ENCODE measurements at regions not wholly inside any gene's neighbourhood (a gene's known extent, or its start where the extent isn't known, plus 50 kb on each side); places are given as distances from the start of the nearest gene placed in this dataset.
"Not testable (repeated sequence)": the region's sequence is repeated elsewhere in the genome, so short reads cannot be mapped to it uniquely, and the experiment has no call there.

DNA sequence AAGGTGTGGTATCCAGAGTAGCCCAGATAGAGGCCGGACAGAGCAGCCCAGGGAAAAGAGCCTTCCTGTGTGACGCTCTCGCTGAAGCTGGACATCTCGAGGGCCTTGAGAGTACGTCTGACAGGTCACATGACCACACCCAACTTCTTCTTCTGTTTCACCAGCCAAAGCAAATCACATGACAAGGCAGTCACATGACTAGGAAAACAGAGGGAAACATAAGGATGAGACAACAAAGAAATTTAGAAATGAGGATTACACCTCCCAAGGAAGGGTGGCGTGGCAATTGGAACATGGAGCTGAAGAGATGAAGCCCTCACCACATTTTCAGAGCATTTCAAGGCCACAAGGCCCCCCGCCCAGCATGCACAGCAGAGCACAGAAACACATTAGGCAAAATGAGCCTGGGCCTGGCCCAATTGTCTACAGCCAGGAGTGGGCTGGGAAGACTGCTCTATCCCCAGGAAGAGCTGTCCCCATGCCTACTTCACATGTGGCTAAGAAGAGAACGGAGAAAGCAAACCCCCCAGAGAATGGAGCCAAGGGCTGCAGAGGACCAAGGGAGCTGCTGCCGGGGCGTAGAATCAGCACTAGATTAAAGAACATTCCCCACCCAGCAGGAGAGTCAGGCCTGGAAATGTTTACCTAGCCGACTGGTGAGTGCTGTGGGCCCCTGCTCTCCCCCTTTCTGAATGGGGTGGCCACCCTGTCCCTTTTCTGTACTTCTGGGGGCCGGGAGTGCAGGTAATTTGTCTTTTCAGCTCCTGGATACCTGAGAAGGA lies 305.1 kb downstream of the NPHP4 start:
- DNase-seq (ENCODE audit: low read depth): no peak

- no peak for DNase-seq (ENCODE audit: low read depth)
Measured at GRCh38 chr1:5686195-5686594, 306.0 kb downstream of the NPHP4 start.

DNA sequence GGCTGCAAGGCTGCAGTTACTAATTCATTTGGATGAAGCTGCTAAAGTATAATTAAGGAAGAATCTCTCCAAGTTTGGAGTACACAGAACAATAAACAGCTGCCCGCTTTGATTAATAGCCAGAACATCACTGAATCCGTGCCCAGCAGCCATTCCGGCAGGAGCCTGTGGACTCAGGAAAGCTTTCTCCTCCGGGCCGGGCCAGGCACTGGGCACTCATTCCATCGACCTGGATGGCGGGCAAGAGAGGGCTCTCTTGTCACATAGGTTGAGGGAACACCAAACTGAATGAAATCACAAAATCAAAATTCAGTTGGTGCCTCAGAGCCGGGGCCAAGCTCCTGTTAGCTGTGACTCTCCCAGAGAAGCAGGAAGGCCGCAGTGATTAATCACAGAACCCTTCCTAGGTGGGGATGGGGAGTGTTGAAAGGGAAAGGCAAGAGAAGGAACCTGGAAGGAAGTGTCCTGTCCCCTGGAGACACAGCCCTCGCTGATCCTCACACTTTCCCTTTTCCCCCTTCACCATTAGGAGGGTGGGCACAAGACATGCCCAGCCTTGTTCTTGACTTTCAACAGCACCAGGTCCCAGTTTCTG lies 306.7 kb downstream of the NPHP4 start:
- DNase-seq (ENCODE audit: low read depth): no peak

GRCh38 chr1:5684791-5685190 lies 307.4 kb downstream of the NPHP4 start:
- DNase-seq (ENCODE audit: low read depth): no peak

DNA sequence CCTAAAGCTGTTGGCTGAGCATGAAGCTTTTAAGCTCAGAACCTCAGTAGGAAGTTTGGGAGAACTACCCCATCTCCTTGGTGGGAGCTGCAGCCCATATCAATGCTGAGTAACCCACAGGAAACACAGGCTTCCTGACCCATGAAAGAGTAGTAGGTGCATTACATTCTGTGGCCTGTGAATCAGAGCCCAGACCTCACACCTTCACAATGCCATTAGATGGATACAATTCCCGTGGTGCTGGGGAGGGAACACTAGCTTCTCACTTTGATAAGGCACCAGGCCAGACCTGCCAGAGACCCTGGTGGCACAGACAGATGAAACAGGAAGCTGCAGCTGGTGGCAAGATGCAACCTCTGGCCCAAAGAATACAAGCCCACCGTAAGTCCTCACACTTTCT lies 308.8 kb downstream of the NPHP4 start:
- DNase-seq (ENCODE audit: low read depth): no peak

GRCh38 chr1:5682626-5683225 lies 309.5 kb downstream of the NPHP4 start:
- DNase-seq (ENCODE audit: low read depth): no peak

GRCh38 chr1:5681654-5682053 lies 310.6 kb downstream of the NPHP4 start:
- no peak for DNase-seq (ENCODE audit: low read depth)

GRCh38 chr1:5680600-5680999 lies 311.6 kb downstream of the NPHP4 start:
- DNase-seq (ENCODE audit: low read depth): no peak

GRCh38 chr1:5678759-5679158 lies 313.5 kb downstream of the NPHP4 start:
- no peak for DNase-seq (ENCODE audit: low read depth)

DNA sequence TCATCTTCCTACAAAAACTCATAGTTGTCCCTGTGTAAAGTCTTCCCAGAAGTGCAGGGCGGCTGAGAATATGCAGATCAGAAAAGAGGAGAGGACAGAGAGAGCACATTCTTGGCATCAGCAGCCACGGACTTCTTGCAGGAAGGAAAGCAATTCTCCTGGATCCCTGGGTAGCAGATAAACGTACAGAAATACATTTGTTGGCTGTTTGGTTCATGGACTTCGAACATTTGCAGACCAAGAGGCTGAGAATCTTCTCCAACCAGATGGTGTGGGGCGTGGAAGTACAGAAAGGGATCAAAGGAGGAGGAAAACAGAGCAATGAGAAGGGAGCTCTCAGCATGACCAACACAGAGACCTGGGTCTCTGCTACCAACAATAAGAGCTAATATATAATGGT lies 319.9 kb downstream of the NPHP4 start:
- DNase-seq (ENCODE audit: low read depth): not testable (repeated sequence)

DNA sequence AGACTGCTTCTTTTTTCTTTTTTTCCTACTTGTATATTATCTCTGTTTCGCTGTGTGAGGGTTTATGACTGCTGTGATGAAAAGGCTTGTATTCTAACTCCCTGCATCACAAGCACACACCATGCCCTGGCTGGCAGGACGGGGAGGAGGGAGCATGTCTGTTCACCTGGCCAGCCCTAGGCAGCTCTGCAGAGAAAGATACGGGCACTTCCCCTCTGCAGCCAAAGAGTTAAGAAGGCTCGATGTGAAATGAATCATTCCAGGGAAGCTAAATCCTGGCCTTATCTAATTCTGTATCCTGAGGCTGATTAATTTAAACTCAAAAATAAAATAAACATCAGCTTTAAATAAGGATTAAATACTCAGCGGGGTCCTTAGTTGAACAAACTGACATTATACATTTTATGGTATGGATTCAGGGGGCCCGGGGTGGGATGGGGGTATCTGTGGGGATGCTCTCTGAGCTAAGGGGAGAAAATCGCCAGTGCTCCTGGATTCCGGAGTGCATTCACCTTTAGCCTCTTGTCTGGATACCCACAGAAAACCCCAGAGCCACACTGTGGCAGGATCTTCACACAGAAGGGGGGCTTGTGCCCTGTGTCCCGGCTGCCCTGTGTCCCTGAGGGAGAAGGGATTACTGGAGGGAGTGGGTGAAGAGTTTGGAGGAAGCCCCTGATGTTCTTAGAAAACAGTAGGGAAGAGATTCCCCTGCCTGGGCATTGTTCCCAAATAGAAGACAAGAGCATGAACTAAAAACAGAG lies 321.5 kb downstream of the NPHP4 start:
- no peak for DNase-seq (ENCODE audit: low read depth)

DNA sequence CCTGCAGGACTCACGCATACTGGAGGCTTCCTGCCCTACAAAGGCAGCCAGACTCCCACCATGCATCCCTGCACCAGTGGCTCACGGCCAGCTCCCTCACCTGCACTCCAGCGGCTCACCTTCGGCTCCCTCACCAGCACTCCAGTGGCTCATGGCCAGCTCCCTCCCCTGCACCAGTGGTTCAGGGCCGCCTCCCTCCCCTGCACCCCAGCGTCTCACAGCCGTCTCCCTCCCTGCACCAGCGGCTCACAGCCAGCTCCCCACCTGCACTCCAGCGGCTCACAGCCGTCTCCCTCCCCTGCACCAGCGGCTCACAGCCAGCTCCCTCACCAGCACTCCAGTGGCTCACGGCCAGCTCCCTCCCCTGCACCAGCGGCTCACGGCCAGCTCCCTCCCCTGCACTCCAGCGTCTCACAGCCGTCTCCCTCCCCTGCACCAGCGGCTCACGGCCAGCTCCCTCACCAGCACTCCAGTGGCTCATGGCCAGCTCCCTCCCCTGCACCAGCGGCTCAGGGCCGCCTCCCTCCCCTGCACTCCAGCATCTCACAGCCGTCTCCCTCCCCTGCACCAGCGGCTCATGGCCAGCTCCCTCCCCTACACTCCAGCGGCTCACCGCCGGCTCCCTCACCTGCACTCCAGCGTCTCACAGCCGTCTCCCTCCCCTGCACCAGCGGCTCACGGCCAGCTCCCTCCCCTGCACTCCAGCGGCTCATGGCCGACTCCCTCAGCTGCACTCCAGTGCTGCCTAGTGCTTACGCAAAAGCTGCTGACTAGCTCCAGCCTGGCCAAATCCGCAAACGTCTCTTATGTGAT lies 324.5 kb downstream of the NPHP4 start:
- DNase-seq (ENCODE audit: low read depth): no peak

- no peak for DNase-seq (ENCODE audit: low read depth)
Measured at GRCh38 chr1:5664906-5665875, 327.0 kb downstream of the NPHP4 start.

GRCh38 chr1:5664081-5664768 lies 328.0 kb downstream of the NPHP4 start:
- no peak for DNase-seq (ENCODE audit: low read depth)

- DNase-seq (ENCODE audit: low read depth): no peak
Measured at GRCh38 chr1:5662744-5663126, 329.5 kb downstream of the NPHP4 start.

- DNase-seq (ENCODE audit: low read depth): no peak
Measured at GRCh38 chr1:5662086-5662743, 330.0 kb downstream of the NPHP4 start.

DNA sequence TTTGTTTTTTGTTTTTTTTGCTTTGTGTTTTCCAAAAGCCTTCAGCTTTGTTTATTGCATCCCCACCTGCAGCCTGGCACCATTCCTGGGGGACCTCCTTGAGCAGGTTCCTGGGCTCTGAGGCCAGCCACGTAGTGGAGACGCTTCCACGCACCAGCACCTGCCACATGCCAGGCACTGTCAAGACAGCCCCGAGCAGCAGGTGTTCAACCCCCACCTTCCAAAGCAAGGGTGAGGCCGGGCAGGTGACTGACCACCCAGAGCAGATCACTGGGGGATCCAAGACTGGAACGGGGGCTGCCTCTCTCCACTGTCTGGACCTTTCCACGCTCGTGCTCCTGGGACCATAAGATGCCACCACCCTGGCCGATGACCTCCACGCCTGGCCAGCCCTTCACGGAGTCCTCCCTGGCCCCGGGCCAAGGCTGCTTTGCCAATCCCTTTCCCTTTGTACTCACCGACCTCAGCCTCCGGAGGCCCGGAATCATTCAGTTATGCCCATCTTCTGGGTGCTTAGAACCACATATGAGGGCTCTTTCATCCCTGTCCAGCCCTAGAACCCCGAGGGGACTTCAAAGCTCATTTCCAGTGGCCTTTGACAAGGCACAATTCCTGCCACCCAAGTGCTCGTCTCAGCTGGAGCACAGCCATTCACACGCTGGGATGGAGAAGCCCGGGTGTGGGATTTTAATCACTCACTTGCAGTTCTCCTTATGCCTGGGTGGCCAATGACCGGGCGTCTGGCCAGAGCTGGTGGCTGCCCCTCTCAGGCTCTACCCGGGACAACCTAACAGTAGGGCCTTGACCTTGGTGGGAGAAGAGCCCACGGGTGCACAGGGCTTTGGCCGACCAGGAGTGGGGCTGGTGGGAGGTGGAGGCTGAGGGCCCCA lies 330.8 kb downstream of the NPHP4 start:
- DNase-seq (ENCODE audit: low read depth): no peak
